ENCODE measurements at regions not wholly inside any gene's neighbourhood (a gene's known extent, or its start where the extent isn't known, plus 50 kb on each side); places are given as distances from the start of the nearest gene placed in this dataset.

DNA sequence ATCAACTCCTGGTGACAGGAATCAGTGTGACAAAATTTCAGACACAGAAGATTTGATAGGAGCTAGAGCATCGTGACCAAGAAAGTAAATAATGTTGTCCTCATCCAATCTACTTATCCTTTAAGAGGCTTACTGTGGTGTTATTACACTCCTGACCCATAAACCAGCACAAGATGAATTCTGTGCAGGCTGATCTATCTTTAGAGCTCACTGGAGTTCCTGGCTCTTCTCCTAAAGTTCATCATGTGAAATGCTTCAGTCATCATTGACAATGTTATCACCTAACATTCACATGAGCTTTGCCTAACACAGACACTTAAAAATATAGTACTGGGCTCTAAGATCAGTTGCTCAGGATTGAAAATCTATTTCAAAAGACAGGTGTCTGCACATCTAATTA, 271.0 kb upstream of the HSF2 start:
- DNase-seq (ENCODE audit: low read depth), result no peak
- TF ChIP-seq CTCF (IDR thresholded peaks at IDR 0.05; ENCODE audit: insufficient read depth, low read depth, low read length), result no peak
- H3K4me3 ChIP-seq (ENCODE audit: low read depth, low read length), result no peak overlapping the region

DNA sequence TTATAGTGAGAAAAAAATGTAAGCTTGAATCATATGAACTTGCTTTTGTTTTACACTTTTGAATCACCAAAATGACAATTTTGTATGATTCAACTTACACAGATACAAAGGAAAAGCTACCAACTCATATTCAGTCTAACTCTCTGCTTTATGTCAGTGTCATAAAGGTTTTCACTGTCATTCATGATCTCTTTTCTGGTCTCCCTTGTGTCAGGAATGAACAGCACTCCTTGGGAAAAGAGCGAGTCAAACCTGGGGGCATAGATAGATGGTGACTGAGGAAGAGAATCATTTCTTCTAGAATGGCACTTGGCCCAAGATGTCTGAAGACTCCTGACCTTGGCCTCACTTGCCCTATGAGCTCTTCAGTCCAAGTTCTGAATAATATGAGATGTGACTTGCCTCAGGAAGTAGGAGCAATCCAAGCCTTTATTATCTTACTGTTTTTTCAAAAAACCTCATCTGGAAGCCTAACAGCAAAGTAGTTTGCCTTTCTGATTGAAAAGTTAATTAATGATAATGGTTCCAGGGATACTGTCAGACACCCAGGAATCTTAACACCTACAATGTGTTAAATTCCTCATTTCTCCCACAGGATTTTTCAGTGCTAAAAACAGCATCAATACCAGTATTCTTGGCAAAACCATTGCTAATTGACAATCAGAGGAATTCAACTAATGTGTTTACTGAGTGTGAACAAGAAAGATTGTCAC, 270.0 kb upstream of the HSF2 start:
- TF ChIP-seq CTCF (IDR thresholded peaks at IDR 0.05; ENCODE audit: insufficient read depth, low read depth, low read length), result no peak
- no peak overlapping the region for H3K4me3 ChIP-seq (ENCODE audit: low read depth, low read length)
- DNase-seq (ENCODE audit: low read depth), result no peak

- TF ChIP-seq CTCF (IDR thresholded peaks at IDR 0.05; ENCODE audit: insufficient read depth, low read depth, low read length), result no peak
- DNase-seq (ENCODE audit: low read depth), result no peak
- no peak overlapping the region for H3K4me3 ChIP-seq (ENCODE audit: low read depth, low read length)
Observed at GRCh38 chr6:122130026-122130348, 269.5 kb upstream of the HSF2 start.

GRCh38 chr6:122130518-122130917, 268.9 kb upstream of the HSF2 start:
- no peak for DNase-seq (ENCODE audit: low read depth)
- H3K4me3 ChIP-seq (ENCODE audit: low read depth, low read length), result no peak overlapping the region
- no peak for TF ChIP-seq CTCF (IDR thresholded peaks at IDR 0.05; ENCODE audit: insufficient read depth, low read depth, low read length)

DNA sequence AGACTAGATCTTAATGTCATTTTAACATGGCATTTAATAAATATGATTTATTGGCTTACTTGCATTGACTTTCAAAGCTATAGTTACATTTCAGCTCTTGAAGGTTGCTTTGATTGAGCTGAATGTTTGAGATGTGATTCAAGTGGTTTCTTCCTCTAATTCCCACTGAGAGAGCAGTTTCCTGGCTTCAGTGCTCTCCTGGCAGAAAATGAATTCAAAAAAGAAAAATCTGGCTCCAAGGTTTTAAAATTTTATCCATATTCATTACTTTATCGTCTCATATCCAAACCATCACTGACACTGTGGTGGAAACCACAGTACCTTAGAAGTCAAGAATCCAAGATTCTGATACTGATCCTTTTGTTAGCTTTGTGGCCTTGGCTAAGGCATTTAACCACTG, 263.1 kb upstream of the HSF2 start:
- no peak for DNase-seq (ENCODE audit: low read depth)
- H3K4me3 ChIP-seq (ENCODE audit: low read depth, low read length), result no peak overlapping the region
- TF ChIP-seq CTCF (IDR thresholded peaks at IDR 0.05; ENCODE audit: insufficient read depth, low read depth, low read length), result no peak

- no peak overlapping the region for H3K4me3 ChIP-seq (ENCODE audit: low read depth, low read length)
- no peak for DNase-seq (ENCODE audit: low read depth)
- no peak for TF ChIP-seq CTCF (IDR thresholded peaks at IDR 0.05; ENCODE audit: insufficient read depth, low read depth, low read length)
Observed at GRCh38 chr6:122140031-122140430, 259.4 kb upstream of the HSF2 start.

- no peak overlapping the region for H3K4me3 ChIP-seq (ENCODE audit: low read depth, low read length)
- TF ChIP-seq CTCF (IDR thresholded peaks at IDR 0.05; ENCODE audit: insufficient read depth, low read depth, low read length), result no peak
- no peak for DNase-seq (ENCODE audit: low read depth)
Observed at GRCh38 chr6:122141246-122141645, 258.2 kb upstream of the HSF2 start.
